SU-DHL-6 (cell line): ENCODE measurements at regions not wholly inside any gene's neighbourhood (a gene's known extent, or its start where the extent isn't known, plus 50 kb on each side); places are given as distances from the start of the nearest gene placed in this dataset.
A peak's percentile ranks its signal among the peaks of the same experiment; 100 is the strongest.

Experiments
- H2AFZ ChIP-seq: fragments of 200-600 bp; sonication (generic); 2 replicates; pipeline ENCODE4 v1.6.1; 2014; ENCODE audit warnings: low read depth, mild to moderate bottlenecking, moderate library complexity, mixed read lengths, antibody characterized with exemption, low read length; ENCODE audit not compliant: severe bottlenecking
- H3F3A ChIP-seq: fragments of 200-600 bp; shearing (Covaris generic); 2 replicates; pipeline ENCODE4 v1.6.0; 2016; ENCODE audit warnings: antibody characterized with exemption, mild to moderate bottlenecking; ENCODE audit not compliant: insufficient read depth
- H3K27ac ChIP-seq: fragments of 200-600 bp; sonication (generic); 2 replicates; pipeline ENCODE4 v1.5.1; 2016; ENCODE audit warnings: low read depth, mild to moderate bottlenecking, low read length, moderate library complexity, mixed read lengths
- H3K27me3 ChIP-seq: fragments of 200-600 bp; sonication (generic), shearing (Covaris generic); 2 replicates; pipeline ENCODE4 v1.6.0; 2014; ENCODE audit warnings: mild to moderate bottlenecking, low read length
- H3K36me3 ChIP-seq: fragments of 200-600 bp; sonication (generic); 2 replicates; pipeline ENCODE4 v1.6.1; 2014; ENCODE audit warnings: mild to moderate bottlenecking, low read length, mixed read lengths
- H3K4me2 ChIP-seq: fragments of 300-600, 200-600 bp; shearing (Covaris generic), sonication (generic); 2 replicates; pipeline ENCODE4 v1.6.0; 2014; ENCODE audit warnings: low read length, low read depth, mild to moderate bottlenecking; ENCODE audit not compliant: poor library complexity, severe bottlenecking
- H3K4me3 ChIP-seq: fragments of 200-600 bp; sonication (generic); 2 replicates; pipeline ENCODE4 v1.5.1; 2014; ENCODE audit warnings: antibody characterized with exemption, low read length, mild to moderate bottlenecking, mixed read lengths; ENCODE audit not compliant: insufficient read depth, poor library complexity, severe bottlenecking
- H3K79me2 ChIP-seq: fragments of 200-600 bp; sonication (generic); 2 replicates; pipeline ENCODE4 v1.6.1; 2014; ENCODE audit warnings: mild to moderate bottlenecking, low read length, moderate library complexity; ENCODE audit not compliant: insufficient read depth
- H3K9ac ChIP-seq: fragments of 200-600 bp; sonication (generic); 2 replicates; pipeline ENCODE4 v1.7.0; 2014; ENCODE audit warnings: mild to moderate bottlenecking, low read length
- H3K9me2 ChIP-seq: fragments of 200-600 bp; sonication (generic); replicated peaks from 2 replicates; pipeline ENCODE4 v1.6.1; 2014; ENCODE audit warnings: low read length; ENCODE audit not compliant: insufficient read depth
- H3K9me3 ChIP-seq: fragments of 200-600 bp; sonication (generic); 2 replicates; pipeline ENCODE4 v1.6.1; 2014; ENCODE audit warnings: low read length, mixed read lengths; ENCODE audit not compliant: insufficient read depth
- H4K20me1 ChIP-seq: fragments of 200-600 bp; sonication (generic); 2 replicates; pipeline ENCODE4 v1.6.1; 2014; ENCODE audit warnings: low read depth, mild to moderate bottlenecking, antibody characterized with exemption, low read length, moderate library complexity, mixed read lengths
- EZH2phosphoT487 ChIP-seq: fragments of 200-600 bp; sonication (generic), shearing (Covaris generic); conservative IDR thresholded peaks from 2 replicates; pipeline ENCODE4 v1.6.1; 2018; ENCODE audit warnings: mild to moderate bottlenecking, antibody characterized with exemption, low read length, moderate library complexity, mixed read lengths
- TF ChIP-seq, protein P1 (sequence below): fragments of 200-600 bp; sonication (generic); IDR thresholded peaks from one replicate; pipeline ENCODE4 v1.5.1; 2017; ENCODE audit warnings: antibody characterized with exemption, mild to moderate bottlenecking, low read length, moderate library complexity; ENCODE audit not compliant: insufficient read depth, poor library complexity, severe bottlenecking

DNA sequence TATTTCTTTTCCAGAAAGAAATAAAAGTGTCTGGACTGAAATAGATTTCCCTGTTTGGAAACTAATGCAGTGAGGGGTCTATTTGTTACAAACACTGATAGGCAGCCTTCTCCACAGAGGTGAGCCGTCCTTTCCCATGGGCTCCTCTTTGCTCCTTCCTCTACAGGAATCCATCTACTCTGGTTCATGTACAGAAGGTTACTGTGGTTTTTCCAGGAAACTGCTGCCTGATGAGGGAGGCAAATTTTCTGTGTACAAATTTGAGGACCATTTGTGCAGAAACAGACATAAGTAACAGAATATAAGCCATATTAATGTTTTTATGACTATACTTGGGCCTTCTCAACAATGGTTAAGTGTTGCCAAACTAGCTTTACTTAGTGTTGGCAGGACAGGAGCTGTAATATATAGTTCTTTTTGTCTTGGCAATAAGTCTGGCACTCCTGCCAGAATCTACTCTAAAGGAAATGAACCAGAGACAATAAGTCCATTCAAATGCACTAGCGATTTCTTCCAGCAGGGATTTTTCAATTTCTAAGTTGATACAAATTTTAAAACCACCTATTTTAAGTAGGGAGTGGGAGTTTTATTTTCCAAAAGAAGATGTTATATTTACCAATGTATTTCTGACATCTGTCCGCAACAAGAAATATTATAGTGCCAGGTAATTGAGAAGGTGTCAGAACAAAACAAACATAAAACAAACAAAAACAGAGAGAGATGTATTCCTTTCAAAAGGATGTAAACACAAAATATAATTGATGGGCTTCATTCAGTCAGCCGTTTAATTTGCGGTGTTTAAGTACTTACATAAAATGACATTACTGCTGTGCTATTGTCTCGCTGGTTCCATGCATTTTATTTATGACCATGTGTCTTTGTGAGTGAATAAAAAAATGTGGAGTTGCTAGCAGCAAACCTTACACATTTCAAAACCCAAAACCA lies 91.0 kb upstream of the NFE2L3 start:
- Histone ChIP-seq H3F3A (no peaks in the 10 kb centered on the region), H3K9me3 (no peaks in the 10 kb centered on the region), H2AFZ (no peak overlapping the region), H3K9ac (no peak overlapping the region), H3K79me2 (no peaks in the 10 kb centered on the region), H3K27me3 (no peaks in the 10 kb centered on the region), H3K36me3 (no peaks in the 10 kb centered on the region), H3K4me2 (no peak overlapping the region), H3K27ac (no peak overlapping the region), H3K9me2 (no peaks in the 10 kb centered on the region), H4K20me1 (no peaks in the 10 kb centered on the region), H3K4me3 (no peak overlapping the region)
- no peak for TF ChIP-seq EZH2phosphoT487
- TF ChIP-seq, protein P1, sequence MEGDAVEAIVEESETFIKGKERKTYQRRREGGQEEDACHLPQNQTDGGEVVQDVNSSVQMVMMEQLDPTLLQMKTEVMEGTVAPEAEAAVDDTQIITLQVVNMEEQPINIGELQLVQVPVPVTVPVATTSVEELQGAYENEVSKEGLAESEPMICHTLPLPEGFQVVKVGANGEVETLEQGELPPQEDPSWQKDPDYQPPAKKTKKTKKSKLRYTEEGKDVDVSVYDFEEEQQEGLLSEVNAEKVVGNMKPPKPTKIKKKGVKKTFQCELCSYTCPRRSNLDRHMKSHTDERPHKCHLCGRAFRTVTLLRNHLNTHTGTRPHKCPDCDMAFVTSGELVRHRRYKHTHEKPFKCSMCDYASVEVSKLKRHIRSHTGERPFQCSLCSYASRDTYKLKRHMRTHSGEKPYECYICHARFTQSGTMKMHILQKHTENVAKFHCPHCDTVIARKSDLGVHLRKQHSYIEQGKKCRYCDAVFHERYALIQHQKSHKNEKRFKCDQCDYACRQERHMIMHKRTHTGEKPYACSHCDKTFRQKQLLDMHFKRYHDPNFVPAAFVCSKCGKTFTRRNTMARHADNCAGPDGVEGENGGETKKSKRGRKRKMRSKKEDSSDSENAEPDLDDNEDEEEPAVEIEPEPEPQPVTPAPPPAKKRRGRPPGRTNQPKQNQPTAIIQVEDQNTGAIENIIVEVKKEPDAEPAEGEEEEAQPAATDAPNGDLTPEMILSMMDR: no peak

GRCh38 chr7:26061678-26062603 lies 90.1 kb upstream of the NFE2L3 start:
- no peak overlapping the region for H2AFZ ChIP-seq
- no peak overlapping the region for H3K4me3 ChIP-seq
- H3K9me3 ChIP-seq: no peaks in the 10 kb centered on the region
- no peak for TF ChIP-seq EZH2phosphoT487
- TF ChIP-seq, protein P1: peak; percentile 95
- H3K9me2 ChIP-seq: no peaks in the 10 kb centered on the region
- no peaks in the 10 kb centered on the region for H3F3A ChIP-seq
- H3K36me3 ChIP-seq: no peaks in the 10 kb centered on the region
- H3K4me2 ChIP-seq: no peak overlapping the region
- no peaks in the 10 kb centered on the region for H4K20me1 ChIP-seq
- H3K79me2 ChIP-seq: no peaks in the 10 kb centered on the region
- no peak overlapping the region for H3K27ac ChIP-seq
- H3K9ac ChIP-seq: no peak overlapping the region
- H3K27me3 ChIP-seq: no peaks in the 10 kb centered on the region

- Histone ChIP-seq H3K4me3 (no peak overlapping the region), H3K27ac (no peak overlapping the region), H3F3A (no peaks in the 10 kb centered on the region), H3K9ac (no peak overlapping the region), H2AFZ (no peak overlapping the region), H3K36me3 (no peaks in the 10 kb centered on the region), H3K79me2 (no peaks in the 10 kb centered on the region), H3K9me2 (no peaks in the 10 kb centered on the region), H3K9me3 (no peaks in the 10 kb centered on the region), H4K20me1 (no peaks in the 10 kb centered on the region), H3K27me3 (no peaks in the 10 kb centered on the region), H3K4me2 (no peak overlapping the region)
- TF ChIP-seq EZH2phosphoT487: no peak
- TF ChIP-seq, protein P1: no peak
These were observed 86.3 kb upstream of the NFE2L3 start for GRCh38 chr7:26065652-26066051.
